D341Med (cell line): ENCODE measurements at regions not wholly inside any gene's neighbourhood (a gene's known extent, or its start where the extent isn't known, plus 50 kb on each side); places are given as distances from the start of the nearest gene placed in this dataset.
"Not testable (repeated sequence)": the region's sequence is repeated elsewhere in the genome, so short reads cannot be mapped to it uniquely, and the experiment has no call there.

Source experiments
- DNase-seq: peaks from one replicate; pipeline ENCODE4 v3.0.0; 2012; ENCODE audit warnings: low spot score

DNA sequence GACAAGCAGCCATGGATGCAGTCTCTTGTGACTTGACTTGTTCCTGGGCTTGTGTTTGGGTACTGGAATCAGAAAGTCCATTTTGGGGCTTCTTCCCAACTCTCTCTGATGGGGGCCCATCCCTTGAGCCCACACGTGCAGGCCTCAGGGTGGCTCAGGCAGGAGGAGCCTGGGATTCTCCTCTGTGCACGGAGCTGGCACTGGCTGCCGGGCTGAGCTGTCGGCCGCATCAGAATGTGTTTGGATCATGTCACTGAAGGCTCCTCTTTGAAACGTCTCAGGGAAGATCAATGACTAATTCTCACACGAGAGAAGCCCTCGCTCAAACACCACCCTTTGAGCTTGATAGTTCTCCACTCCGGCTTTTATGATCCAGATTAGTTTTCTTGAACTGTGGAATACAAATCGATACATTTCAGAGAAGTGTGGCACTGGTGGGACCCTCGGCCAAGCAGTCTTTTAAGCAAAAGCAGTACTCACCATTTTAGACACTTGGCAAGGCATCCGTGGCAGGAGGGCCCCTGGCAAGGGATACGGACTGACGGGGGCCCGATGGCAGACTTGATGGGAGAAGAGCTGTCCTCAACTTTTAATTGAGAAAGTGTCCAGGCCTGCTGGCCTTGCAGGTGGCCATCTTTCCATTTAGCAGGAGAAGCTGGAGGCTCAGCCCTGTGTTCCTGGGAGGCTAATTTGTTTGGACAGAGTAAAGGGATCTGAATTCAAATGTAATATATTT lies 220.7 kb upstream of the C1orf174 start:
- no peak for DNase-seq

DNA sequence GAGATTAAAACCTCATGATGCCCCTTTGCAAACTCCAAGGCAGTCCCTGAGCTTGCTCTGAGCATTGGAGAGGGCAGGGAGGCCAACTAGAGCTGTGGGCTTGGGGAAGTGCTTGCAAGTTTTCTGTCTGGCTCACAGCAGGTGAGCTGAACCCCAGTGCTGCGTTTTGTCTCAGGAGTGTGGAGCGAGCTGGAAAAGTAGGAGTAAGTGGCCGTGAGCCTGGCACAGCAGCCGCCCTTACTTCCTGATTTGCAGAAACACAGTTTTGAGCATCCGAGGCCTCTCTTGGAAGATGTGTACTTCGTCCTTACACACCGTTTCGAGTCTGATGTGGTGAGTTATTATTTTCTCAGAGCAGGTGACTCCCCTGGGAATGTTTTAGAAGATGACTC lies 221.2 kb upstream of the C1orf174 start:
- DNase-seq, result no peak

GRCh38 chr1:4121834-4122512 lies 221.9 kb upstream of the C1orf174 start:
- DNase-seq, result no peak

- no peak for DNase-seq
These were observed 222.6 kb upstream of the C1orf174 start for GRCh38 chr1:4122513-4123160.

DNA sequence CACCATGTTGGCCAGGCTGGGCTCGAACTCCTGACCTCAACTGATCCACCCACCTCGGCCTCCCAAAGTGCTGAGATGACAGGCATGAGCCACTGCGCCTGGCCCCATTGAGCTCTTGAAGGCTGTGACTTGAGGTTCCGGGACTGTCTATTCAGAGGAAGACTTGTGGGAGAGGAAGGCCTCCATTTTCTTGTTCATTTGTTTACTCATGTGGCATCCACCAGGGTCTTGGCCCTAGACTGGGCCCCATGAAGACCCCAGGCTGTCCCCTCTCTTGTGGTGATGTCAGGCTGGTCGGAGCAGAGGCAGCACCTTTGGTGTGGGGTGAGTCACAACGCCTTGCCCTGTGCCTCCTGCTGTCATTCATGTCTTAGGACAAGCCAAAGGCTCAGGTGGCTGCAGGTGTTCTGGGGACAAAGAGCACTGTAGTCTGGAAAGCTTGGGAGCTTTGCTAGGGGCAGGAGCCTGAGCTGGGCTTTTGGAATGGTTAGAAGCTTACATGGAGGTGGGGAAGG lies 224.6 kb upstream of the C1orf174 start:
- no peak for DNase-seq

- DNase-seq, result no peak
These were observed 226.2 kb upstream of the C1orf174 start for GRCh38 chr1:4126251-4126650.

DNA sequence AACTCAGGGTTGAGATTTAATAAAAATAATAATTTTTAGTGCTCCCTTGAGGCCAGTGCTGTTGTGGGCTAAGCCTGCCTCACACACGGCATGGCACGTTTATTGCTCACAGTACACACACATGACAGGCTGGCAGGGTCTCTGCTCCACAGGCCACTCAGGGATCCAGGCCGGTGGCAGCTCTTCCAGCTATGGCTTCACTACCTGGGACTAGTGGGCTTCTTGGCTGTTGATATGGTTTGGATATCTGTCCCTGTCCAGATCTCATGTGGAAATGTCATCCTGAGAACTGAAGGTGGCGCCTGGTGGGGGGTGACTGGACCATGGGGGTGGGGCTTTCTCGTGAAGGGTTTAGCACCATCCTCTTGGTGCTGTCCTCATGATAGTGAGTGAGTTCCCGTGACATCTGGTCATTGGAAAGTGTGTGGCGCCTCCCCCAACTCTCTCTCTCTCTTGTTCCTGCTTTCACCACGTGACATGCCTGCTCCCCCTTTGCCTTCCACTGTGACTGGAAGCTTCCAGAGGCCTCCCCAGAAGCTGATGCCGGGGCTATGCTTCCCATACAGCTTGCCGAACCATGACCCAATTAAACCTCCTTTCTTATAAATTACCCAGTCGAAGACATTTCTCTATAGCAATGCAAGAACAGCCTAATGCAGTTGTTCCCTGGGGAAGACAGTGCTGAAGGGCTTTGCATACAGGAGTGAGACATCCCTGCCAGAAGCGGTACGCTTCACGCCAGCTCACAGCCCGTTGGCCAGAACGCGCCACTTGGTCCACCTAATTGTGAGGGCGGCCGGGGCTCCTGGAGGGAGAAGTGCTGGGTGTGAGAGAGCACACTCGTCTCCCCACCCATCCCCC lies 226.9 kb upstream of the C1orf174 start:
- no peak for DNase-seq

DNA sequence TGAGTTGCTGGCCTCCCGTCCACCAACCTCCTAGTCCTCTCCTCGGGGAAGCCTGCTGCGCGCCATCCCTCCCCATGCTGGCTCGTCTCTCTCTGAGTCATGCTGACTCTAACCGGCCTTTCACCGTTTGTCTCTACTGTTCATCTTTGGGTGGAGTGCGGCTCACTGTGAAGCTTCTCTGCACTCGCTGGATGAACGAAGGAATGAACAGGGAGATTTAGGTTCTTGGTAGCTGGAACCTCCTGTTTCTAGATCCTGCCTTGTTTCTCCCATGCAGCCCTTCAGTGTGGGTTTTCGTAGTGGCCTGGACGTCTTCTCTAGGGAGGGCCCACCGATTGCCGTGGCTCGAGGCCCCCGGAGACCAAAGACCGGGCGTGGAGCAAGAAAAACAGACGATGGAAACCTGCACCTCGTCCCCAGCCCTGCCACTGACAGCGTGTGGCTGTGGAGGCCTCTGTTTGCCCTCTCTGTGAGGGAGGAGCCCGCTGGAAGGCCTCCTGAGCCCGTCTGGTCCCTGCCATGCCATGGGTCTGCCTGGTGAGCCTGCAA lies 227.6 kb upstream of the C1orf174 start:
- no peak for DNase-seq

DNA sequence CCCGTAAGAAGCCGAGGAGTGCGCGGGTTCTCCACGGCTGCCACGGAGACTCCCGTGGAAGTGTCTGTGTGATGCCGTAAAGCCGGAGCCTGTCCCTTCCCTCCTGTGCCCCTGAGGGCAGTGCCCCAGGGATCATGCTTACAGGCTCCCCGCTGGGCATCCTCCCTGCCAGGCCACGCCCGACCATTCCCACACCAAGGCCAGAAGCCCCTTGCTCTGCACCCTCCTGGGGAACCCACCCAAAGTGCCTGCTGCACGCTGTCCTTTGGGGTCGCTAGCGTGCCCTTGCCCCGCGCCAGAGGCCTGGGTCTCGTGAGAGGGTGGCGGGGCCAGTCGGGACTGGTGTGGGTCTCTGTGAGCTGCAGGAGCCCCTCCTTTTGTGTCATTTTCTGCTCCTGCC lies 228.5 kb upstream of the C1orf174 start:
- no peak for DNase-seq

GRCh38 chr1:4129693-4130092 lies 229.6 kb upstream of the C1orf174 start:
- no peak for DNase-seq

DNA sequence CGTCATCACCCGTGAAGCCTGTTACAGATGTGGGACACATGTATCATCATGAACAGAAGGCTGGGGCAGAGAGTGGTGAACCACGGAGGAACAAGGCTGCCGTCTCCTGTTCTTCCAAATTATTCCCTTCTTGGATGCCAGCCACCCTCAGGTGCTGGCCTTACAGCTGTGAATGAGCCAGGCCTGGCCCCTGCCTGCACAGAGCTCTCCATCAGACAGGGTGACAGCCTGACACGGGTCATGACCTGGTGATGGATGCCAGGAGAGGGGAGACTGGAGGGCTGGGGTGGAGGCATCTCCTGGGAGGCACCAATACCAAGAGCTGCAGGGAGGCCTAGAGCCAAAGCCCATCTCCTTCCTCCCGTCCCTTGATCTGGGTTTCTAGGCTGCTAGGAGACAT lies 230.0 kb upstream of the C1orf174 start:
- no peak for DNase-seq

GRCh38 chr1:4131734-4132133 lies 231.7 kb upstream of the C1orf174 start:
- no peak for DNase-seq

- DNase-seq, result no peak
These were observed 232.6 kb upstream of the C1orf174 start for GRCh38 chr1:4132352-4133296.

DNA sequence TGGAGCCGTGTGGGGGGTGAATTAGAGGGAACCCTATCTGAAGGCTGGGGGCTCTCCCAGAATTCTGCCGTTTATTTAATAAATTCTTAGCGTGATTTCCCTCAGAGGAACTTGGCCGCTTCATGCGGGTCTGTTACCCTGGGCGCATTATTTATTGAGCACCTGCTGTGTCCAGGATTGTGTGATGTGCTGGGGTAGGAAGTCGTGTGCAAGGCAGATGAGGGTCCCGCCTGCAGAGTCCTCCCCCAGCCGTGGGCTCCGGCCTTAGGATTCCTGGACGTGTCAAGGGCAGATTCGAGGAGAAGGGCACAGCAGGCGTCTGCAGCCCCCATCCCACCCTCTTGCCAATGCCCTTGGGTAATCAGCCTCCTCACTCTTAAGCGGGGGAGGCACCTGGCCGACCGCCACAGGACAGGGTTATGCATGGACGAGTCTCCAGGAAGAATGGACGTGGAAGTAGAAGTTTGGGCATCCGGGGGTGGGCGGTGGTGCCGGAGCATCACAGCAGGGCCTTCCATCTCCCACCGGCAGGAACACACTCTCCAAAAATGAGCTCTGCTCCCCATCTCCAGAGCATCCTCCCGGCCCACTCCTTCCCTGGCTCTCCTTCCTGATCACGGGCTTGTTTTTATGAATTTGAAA lies 233.3 kb upstream of the C1orf174 start:
- DNase-seq, result no peak

- no peak for DNase-seq
These were observed 233.9 kb upstream of the C1orf174 start for GRCh38 chr1:4133939-4134321.

- not testable (repeated sequence) for DNase-seq
These were observed 235.8 kb upstream of the C1orf174 start for GRCh38 chr1:4135853-4136252.

DNA sequence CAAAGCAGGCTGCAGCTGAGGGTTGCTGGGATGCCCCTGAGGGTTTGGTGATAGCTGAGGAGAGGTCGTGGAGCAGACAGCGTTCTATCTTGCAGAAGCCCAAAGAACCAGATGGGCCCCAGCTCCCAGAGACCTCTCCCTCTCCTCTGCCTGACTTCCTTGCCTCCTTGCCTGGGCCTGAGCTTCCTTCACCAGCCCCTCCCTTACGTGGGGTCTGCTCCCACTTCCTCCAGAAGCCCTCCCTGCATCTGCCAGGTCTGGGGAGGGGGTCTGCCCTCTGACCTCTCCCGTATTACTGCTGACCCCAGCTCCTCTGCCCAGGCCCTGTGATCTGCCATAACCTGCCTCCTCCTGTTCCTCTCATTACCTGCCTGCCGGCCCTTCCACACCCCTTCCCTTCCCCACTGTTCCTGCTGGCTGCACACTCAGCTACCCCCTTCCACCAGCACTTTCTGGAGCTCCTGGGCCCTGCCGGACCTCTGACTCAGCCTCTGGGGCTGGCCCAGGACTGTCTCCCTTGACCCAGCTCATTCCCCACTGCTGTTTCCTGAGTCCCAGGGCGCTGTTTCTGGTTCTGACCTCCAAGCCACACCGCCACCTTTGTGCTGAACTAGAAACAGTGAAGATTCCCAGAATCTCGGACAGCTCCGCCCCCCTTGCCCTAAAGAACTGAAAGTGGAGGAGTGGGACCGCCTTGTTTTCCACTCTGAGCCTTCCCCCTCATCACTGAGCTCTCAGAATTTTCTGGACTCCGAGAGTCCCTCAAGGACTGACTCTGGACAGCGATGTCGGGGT lies 237.7 kb upstream of the C1orf174 start:
- no peak for DNase-seq

DNA sequence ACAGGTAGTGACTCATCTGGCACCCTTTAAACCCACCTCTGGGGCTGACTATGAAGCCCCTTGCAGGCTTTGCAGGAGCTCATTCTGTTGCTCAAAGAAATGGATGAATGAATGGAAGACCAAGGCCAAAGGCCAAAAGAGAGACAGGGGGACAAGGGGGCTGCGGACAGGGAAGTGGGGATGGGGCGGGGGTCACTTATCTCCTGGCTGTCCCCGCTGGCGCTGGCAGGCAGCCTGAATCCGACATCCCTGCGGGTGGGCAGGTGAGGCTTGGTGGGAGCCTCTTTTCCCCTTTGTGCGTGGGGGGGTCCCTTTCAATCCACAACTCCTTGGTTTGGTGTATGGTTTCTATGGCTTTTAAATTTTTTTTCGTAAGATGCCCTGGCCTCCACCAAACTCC lies 239.6 kb upstream of the C1orf174 start:
- no peak for DNase-seq

DNA sequence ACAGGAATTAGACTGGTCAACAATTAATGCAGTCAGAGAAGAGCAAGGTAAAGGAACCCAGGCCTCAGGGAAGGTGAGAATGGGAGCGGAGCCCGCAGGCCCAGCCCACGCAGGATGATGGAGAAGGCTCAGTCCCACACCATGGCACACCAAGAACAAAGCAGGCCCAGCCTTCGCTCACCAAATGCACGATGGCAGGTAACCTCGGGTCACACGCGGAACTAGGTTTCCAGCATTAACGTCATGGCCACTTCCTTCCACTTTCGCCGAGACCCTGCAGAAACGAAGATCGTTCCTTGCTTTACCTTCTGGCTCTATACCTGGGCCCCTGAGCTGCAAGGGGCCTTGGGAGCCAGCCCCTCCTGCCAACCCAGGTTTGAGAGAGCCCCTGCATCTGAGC lies 240.2 kb upstream of the C1orf174 start:
- no peak for DNase-seq
